Retinal pigment epithelial cell (primary cell): ENCODE measurements at regions not wholly inside any gene's neighbourhood (a gene's known extent, or its start where the extent isn't known, plus 50 kb on each side); places are given as distances from the start of the nearest gene placed in this dataset.

Source experiments
- DNase-seq: peaks from one replicate; pipeline ENCODE4 v3.0.0-alpha.2; 2010; ENCODE audit warnings: low read depth
- H3K4me3 ChIP-seq: 2 replicates; pipeline ENCODE4 v1.5.1; 2011; ENCODE audit warnings: mild to moderate bottlenecking, low read length, control low read depth, moderate library complexity
- TF ChIP-seq, protein P1 (sequence below): conservative IDR thresholded peaks from 2 replicates; pipeline ENCODE4 v1.5.1; 2011; ENCODE audit warnings: low read depth, low read length, control low read depth, inconsistent platforms

DNA sequence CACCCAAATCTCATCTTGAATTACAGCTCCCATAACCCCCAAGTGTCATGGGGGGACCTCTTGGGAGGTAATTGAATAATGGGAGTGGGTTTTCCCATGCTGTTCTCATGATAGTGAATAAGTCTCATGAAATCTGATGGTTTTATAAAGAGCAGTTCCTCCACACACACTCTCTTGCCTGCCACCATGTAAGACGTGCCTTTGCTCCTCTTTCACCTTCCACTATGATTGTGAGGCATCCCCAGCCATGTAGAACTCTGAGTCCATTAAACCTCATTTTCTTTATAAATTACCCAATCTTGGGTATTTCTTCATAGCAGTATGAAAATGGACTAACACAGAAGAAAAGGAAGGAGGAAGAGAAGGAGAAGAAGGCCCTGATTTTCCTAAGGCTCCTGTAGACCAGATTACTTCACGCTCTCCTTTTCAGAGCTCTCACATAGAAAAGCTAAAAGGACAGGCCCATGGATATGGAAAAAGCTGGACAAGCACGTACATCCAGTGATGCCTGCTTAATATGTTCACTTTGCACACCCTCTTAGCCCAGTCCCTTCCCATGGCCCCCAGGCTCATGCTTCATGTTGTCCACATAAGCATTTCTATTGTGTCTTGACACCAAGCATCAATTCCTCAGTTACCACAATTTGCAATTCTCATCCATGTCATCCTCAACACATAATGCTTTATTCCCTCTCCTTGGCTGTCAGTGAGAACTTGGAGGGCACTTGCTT is 354.8 kb downstream of the CD83 start:
- no peak overlapping the region for H3K4me3 ChIP-seq
- DNase-seq = no peak
- TF ChIP-seq, protein P1, sequence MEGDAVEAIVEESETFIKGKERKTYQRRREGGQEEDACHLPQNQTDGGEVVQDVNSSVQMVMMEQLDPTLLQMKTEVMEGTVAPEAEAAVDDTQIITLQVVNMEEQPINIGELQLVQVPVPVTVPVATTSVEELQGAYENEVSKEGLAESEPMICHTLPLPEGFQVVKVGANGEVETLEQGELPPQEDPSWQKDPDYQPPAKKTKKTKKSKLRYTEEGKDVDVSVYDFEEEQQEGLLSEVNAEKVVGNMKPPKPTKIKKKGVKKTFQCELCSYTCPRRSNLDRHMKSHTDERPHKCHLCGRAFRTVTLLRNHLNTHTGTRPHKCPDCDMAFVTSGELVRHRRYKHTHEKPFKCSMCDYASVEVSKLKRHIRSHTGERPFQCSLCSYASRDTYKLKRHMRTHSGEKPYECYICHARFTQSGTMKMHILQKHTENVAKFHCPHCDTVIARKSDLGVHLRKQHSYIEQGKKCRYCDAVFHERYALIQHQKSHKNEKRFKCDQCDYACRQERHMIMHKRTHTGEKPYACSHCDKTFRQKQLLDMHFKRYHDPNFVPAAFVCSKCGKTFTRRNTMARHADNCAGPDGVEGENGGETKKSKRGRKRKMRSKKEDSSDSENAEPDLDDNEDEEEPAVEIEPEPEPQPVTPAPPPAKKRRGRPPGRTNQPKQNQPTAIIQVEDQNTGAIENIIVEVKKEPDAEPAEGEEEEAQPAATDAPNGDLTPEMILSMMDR = no peak

DNA sequence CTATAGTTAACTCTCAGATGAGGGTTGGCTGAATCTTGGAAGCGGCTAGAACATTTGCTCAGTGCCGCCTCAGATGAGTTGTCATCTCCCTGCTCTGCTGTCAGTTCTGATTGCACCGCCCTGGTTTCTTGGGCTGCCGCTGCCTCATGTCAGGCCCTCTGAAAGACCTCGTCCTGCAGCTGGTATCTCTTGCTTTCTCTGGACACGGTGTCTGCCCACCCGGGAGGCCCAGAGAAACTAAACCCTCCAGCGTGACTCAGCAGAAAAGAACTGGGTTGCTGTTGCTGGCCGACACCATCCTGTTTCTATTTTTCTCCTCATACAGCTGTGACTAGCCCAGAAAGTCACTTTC is 355.4 kb downstream of the CD83 start:
- TF ChIP-seq, protein P1 = no peak
- H3K4me3 ChIP-seq = no peak overlapping the region
- DNase-seq = no peak

DNA sequence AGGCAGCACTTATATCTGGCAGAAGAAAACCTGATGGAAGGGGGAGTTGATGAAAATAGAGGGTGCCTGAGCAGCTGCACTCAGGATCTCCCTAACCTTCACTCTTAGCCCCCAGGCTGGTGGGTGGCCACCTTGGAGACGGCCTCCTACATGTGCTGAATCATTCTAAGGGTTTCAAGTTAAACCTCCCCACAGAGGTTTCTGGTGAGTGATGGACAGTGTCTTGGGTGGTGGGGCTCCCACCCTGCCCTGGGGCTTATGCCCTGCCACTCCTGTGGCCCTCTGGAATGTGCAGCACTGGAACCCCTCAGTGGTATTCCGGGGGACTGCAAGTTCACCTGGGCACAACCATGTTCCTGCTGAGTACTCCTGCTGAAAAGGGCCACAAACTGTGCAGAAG is 357.2 kb downstream of the CD83 start:
- TF ChIP-seq, protein P1 = peak; percentile 3
- no peak for DNase-seq
- H3K4me3 ChIP-seq = no peak overlapping the region

DNA sequence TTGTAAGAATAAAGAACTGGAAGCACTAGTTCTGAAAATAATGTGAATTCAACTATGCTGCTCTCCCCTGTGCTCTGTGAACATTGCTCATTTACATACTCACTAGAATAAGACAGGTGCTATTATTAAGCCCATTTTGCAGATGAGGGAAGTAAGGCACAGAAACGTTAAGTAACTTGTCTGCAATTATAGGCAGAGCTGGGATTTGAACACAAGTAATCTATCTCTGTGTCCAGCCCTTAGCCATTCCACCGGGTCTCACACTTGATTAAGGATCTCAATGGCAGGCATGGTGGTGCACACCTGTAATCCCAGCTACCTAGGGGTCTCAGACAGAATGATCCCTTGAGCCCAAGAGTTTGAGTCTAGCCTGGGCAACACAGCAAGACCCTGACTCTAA is 357.7 kb downstream of the CD83 start:
- no peak for DNase-seq
- no peak overlapping the region for H3K4me3 ChIP-seq
- TF ChIP-seq, protein P1 = no peak

DNA sequence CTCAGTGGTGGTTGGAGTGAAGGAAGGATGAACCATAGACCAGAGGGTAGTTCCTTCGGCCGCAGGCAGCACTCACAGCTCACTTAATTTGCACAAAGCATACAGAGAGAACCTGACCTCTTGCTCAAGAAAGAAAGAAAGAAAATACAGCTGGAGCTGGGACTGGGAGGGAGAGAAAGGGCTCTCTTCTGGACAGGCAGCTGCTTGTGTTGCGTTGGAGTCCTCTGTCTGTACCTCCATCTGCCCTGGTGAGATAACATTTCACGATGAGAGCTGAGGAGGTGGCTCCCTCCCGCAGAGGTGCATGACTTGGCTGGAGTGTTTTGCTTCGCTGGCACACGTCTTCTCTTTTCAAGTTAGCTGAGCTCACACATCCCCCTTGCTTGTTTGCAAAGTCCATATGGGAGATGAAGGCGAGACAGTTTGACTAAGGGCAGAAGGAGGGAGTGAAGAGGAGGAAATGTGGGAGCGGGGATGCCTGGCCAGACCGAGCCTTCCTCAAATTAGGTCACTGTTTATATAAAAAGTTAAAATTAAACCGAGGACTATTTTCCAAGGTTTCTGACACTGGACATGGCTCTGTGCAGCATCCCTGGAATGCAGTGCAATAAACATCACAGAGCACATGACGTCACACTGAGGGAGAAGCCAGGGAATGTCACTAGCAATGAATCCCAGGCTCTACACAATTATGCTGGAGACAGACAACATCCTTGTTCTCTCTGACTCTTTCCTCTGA is 359.4 kb downstream of the CD83 start:
- TF ChIP-seq, protein P1 = no peak
- DNase-seq = no peak
- no peak overlapping the region for H3K4me3 ChIP-seq

DNA sequence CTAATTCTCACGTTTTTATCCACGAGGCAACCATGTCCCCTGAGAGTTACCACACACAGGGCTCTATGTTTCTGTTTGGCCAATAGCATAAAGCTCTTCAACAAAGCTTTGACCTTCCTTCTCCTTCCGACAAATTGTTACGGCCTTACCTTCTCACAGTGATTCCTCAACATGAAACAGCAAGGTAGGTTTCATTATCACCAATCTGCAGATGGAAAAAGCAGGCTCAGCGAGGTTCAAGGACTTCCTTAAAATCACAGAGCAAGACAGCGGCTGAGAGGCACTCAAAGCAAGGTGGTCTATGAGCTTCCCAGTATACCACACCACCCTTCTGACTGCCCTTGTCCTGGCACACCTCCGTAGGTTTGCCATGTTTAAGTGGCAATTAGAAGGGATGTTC is 360.0 kb downstream of the CD83 start:
- DNase-seq = no peak
- no peak overlapping the region for H3K4me3 ChIP-seq
- TF ChIP-seq, protein P1 = no peak
